ENCODE measurements at regions not wholly inside any gene's neighbourhood (a gene's known extent, or its start where the extent isn't known, plus 50 kb on each side); places are given as distances from the start of the nearest gene placed in this dataset.

DNA sequence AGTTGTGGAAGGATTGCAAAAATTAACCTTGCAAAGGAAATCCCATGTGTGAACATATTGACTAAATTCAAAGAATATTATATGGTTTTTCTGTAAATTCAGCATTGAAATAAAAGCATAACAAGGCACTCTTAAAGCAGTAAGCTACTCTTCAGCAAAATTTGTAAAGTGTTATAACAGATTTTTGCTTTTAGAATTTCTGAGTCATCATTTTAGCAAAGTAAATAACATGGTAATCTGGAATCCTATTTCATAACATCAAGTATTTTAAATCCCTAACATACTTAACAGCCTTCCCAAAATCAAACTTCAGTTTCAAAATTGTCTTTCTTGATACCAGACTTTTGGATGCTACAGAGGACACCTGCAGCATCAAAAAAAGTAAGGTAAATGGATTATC lies 436.0 kb upstream of the CDH9 start:
- TF ChIP-seq, protein P1, sequence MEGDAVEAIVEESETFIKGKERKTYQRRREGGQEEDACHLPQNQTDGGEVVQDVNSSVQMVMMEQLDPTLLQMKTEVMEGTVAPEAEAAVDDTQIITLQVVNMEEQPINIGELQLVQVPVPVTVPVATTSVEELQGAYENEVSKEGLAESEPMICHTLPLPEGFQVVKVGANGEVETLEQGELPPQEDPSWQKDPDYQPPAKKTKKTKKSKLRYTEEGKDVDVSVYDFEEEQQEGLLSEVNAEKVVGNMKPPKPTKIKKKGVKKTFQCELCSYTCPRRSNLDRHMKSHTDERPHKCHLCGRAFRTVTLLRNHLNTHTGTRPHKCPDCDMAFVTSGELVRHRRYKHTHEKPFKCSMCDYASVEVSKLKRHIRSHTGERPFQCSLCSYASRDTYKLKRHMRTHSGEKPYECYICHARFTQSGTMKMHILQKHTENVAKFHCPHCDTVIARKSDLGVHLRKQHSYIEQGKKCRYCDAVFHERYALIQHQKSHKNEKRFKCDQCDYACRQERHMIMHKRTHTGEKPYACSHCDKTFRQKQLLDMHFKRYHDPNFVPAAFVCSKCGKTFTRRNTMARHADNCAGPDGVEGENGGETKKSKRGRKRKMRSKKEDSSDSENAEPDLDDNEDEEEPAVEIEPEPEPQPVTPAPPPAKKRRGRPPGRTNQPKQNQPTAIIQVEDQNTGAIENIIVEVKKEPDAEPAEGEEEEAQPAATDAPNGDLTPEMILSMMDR (conservative IDR thresholded peaks at IDR 0.05 in 1 of 2, IDR thresholded peaks at IDR 0.05 in 1 of 2; ENCODE audit: low read depth in 1 of 2, low read length in 2 of 2), result no peak
- TF ChIP-seq EZH2 (IDR thresholded peaks at IDR 0.05; ENCODE audit: low read length, missing control alignments), result no peak

Measured in fibroblast of lung (primary cell).